Smooth muscle cell (in vitro differentiated cells): ENCODE measurements at regions not wholly inside any gene's neighbourhood (a gene's known extent, or its start where the extent isn't known, plus 50 kb on each side); places are given as distances from the start of the nearest gene placed in this dataset.

ENCODE experiments used
- DNase-seq: peaks from one replicate; lab custom pipeline; 2025; ENCODE audit not compliant: unreplicated experiment; lab: John Stamatoyannopoulos, UW
- H2AFZ ChIP-seq: fragments of 200-600 bp; sonication (generic); 2 replicates; pipeline ENCODE4 v1.6.0; 2016; ENCODE audit warnings: antibody characterized with exemption, low read depth, mild to moderate bottlenecking
- H3F3A ChIP-seq: fragments of 200-600 bp; sonication (generic); 2 replicates; pipeline ENCODE4 v1.6.0; 2017; ENCODE audit warnings: antibody characterized with exemption, low read depth
- H3K27ac ChIP-seq: fragments of 200-600 bp; sonication (generic); 2 replicates; pipeline ENCODE4 v1.5.1; 2016; ENCODE audit warnings: low read depth, mild to moderate bottlenecking
- H3K27me3 ChIP-seq: fragments of 200-600 bp; sonication (generic); 2 replicates; pipeline ENCODE4 v1.6.1; 2016; ENCODE audit warnings: low read depth, mild to moderate bottlenecking
- H3K36me3 ChIP-seq: fragments of 200-600 bp; sonication (generic); 2 replicates; pipeline ENCODE4 v1.5.1; 2016; ENCODE audit warnings: low read depth
- H3K4me1 ChIP-seq: fragments of 200-600 bp; sonication (generic); 2 replicates; pipeline ENCODE4 v1.5.1; 2016; ENCODE audit warnings: low read depth
- H3K4me2 ChIP-seq: fragments of 200-600 bp; sonication (generic); 2 replicates; pipeline ENCODE4 v1.6.0; 2016; ENCODE audit warnings: mild to moderate bottlenecking
- H3K4me3 ChIP-seq: fragments of 200-600 bp; sonication (generic); 2 replicates; pipeline ENCODE4 v1.5.1; 2016; ENCODE audit warnings: mild to moderate bottlenecking
- H3K79me2 ChIP-seq: fragments of 200-600 bp; sonication (generic); 2 replicates; pipeline ENCODE4 v1.6.0; 2016; ENCODE audit warnings: low read depth, mild to moderate bottlenecking
- H3K9ac ChIP-seq: fragments of 200-600 bp; sonication (generic); 2 replicates; pipeline ENCODE4 v1.6.0; 2016; ENCODE audit warnings: low read depth
- H3K9me3 ChIP-seq: fragments of 200-600 bp; sonication (generic); replicated peaks from 2 replicates; pipeline ENCODE4 v1.5.1; 2016; ENCODE audit warnings: low read depth
- H4K20me1 ChIP-seq: fragments of 200-600 bp; sonication (generic); 2 replicates; pipeline ENCODE4 v1.6.0; 2016; ENCODE audit warnings: low read depth
- CTCF ChIP-seq: fragments of 200-600 bp; sonication (generic); IDR thresholded peaks from 2 replicates; pipeline ENCODE4 v1.5.1; 2017; ENCODE audit warnings: borderline replicate concordance, mild to moderate bottlenecking, antibody characterized with exemption; ENCODE audit not compliant: insufficient read depth, poor library complexity, severe bottlenecking
- WGBS: methylation state at CpG from one replicate; pipeline ENCODE4 v1.1.7; 2016; ENCODE audit warnings: low lambda C conversion rate; 5-methylcytosine and 5-hydroxymethylcytosine counted together

- no peaks in the 10 kb centered on the region for H4K20me1 ChIP-seq
- no peaks in the 10 kb centered on the region for H3K27me3 ChIP-seq
- H3K9ac ChIP-seq, result no peak overlapping the region
- DNase-seq, result no peak
- no peaks in the 10 kb centered on the region for H3K9me3 ChIP-seq
- H3K36me3 ChIP-seq, result no peaks in the 10 kb centered on the region
- no peak overlapping the region for H3K4me3 ChIP-seq
- no peaks in the 10 kb centered on the region for H3F3A ChIP-seq
- WGBS, result 92% methylated on average over 4 of the region's 4 CpGs
- no peak for TF ChIP-seq CTCF
- no peak overlapping the region for H3K27ac ChIP-seq
- H3K79me2 ChIP-seq, result no peaks in the 10 kb centered on the region
- no peak overlapping the region for H3K4me2 ChIP-seq
- H2AFZ ChIP-seq, result no peak overlapping the region
- H3K4me1 ChIP-seq, result no peaks in the 10 kb centered on the region
These were observed 298.0 kb upstream of the PIK3R1 start for GRCh38 chr5:67917561-67917960.

GRCh38 chr5:67910546-67910945 lies 305.0 kb upstream of the PIK3R1 start:
- H3K79me2 ChIP-seq, result no peaks in the 10 kb centered on the region
- WGBS, result 97% methylated on average over 4 of the region's 4 CpGs
- no peak for TF ChIP-seq CTCF

GRCh38 chr5:67908126-67908765 lies 307.3 kb upstream of the PIK3R1 start:
- DNase-seq, result no peak
- WGBS, result 90% methylated on average over 6 of the region's 6 CpGs
- H4K20me1 ChIP-seq, result no peaks in the 10 kb centered on the region
- H3K79me2 ChIP-seq, result no peaks in the 10 kb centered on the region
- H2AFZ ChIP-seq, result no peak overlapping the region
- H3K9ac ChIP-seq, result no peak overlapping the region
- H3K4me2 ChIP-seq, result no peak overlapping the region
- H3K36me3 ChIP-seq, result no peaks in the 10 kb centered on the region
- no peak overlapping the region for H3K27ac ChIP-seq
- H3F3A ChIP-seq, result no peaks in the 10 kb centered on the region
- TF ChIP-seq CTCF, result no peak
- no peaks in the 10 kb centered on the region for H3K9me3 ChIP-seq
- H3K4me1 ChIP-seq, result no peaks in the 10 kb centered on the region
- no peaks in the 10 kb centered on the region for H3K27me3 ChIP-seq
- H3K4me3 ChIP-seq, result no peak overlapping the region

More at GRCh38 chr5:67910546-67910945, 305.0 kb upstream of the PIK3R1 start:
- H3K27ac ChIP-seq, result no peak overlapping the region
- H4K20me1 ChIP-seq, result no peaks in the 10 kb centered on the region
- no peaks in the 10 kb centered on the region for H3K27me3 ChIP-seq
- DNase-seq, result no peak
- no peaks in the 10 kb centered on the region for H3F3A ChIP-seq
- H3K9me3 ChIP-seq, result no peaks in the 10 kb centered on the region
- no peaks in the 10 kb centered on the region for H3K4me1 ChIP-seq
- no peak overlapping the region for H3K9ac ChIP-seq
- H3K4me2 ChIP-seq, result no peak overlapping the region
- H3K4me3 ChIP-seq, result no peak overlapping the region
- H3K36me3 ChIP-seq, result no peaks in the 10 kb centered on the region
- H2AFZ ChIP-seq, result no peak overlapping the region

- Histone ChIP-seq H4K20me1 (no peaks in the 10 kb centered on the region), H3K27me3 (no peaks in the 10 kb centered on the region), H3K79me2 (no peaks in the 10 kb centered on the region), H3K4me3 (no peak overlapping the region), H3K4me1 (no peaks in the 10 kb centered on the region), H3K9ac (no peak overlapping the region), H3K4me2 (no peak overlapping the region), H3K27ac (no peak overlapping the region), H3K36me3 (no peaks in the 10 kb centered on the region), H3F3A (no peaks in the 10 kb centered on the region), H3K9me3 (no peaks in the 10 kb centered on the region), H2AFZ (no peak overlapping the region)
- no peak for DNase-seq
- TF ChIP-seq CTCF, result no peak
- WGBS, result 100% methylated on average over 2 of the region's 2 CpGs
These were observed 311.2 kb upstream of the PIK3R1 start for GRCh38 chr5:67904366-67904765.
